ENCODE measurements at regions not wholly inside any gene's neighbourhood (a gene's known extent, or its start where the extent isn't known, plus 50 kb on each side); places are given as distances from the start of the nearest gene placed in this dataset.

DNA sequence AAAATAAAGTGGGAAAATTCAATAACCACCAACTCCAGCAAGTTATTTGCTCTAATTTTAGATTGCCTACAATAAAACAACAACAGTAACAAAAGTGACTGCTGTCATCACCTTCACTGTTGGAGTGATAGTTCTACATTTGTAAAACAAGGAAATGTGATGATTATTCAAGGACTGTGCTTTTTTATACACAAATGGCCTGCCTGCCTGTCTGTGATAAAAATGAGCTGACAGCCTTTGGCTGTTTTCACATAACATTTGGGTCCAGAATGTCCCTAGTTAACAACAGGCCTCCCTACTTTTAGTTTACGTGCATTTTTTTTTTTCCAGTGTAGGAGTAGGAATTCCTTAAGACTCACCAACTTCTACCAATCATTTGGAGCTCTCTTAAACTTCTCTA lies 768.8 kb downstream of the PDCD6IP start:
- TF ChIP-seq CTCF (IDR thresholded peaks at IDR 0.05 in 8 of 11, conservative IDR thresholded peaks at IDR 0.05 in 3 of 11) (no peak), POLR2A (IDR thresholded peaks at IDR 0.05) (no peak)

All from spleen (tissue), 7 donors.